Calu3 (cell line): ENCODE measurements at regions not wholly inside any gene's neighbourhood (a gene's known extent, or its start where the extent isn't known, plus 50 kb on each side); places are given as distances from the start of the nearest gene placed in this dataset.

Experiments
- BruUV-seq: library from RNA; stranded (reverse); fragments of 400-500 nt; replicated peaks from 2 replicates; lab custom pipeline; 2021; lab: Mats Ljungman, UMichigan
- CTCF ChIA-PET: fragments of 300-600 bp; sonication (Branson Sonifier 250); formaldehyde crosslinking; loops from one replicate; lab custom pipeline; 2022; ENCODE audit warnings: antibody characterized with exemption; lab: Charles Lee
- DNase-seq: peaks from one replicate; pipeline ENCODE4 v3.0.0; 2022
- H3K27ac Mint-ChIP-seq: one replicate; pipeline ENCODE4 v1.8.0; 2022; ENCODE audit warnings: mixed read lengths; ENCODE audit not compliant: unreplicated experiment
- H3K27me3 Mint-ChIP-seq: one replicate; pipeline ENCODE4 v1.8.0; 2022; ENCODE audit warnings: mixed read lengths; ENCODE audit not compliant: unreplicated experiment
- H3K36me3 Mint-ChIP-seq: one replicate; pipeline ENCODE4 v1.8.0; 2022; ENCODE audit warnings: mild to moderate bottlenecking, moderate library complexity, mixed read lengths; ENCODE audit not compliant: insufficient read depth, unreplicated experiment
- H3K4me1 Mint-ChIP-seq: one replicate; pipeline ENCODE4 v1.8.0; 2022; ENCODE audit warnings: mild to moderate bottlenecking, low read depth, mixed read lengths; ENCODE audit not compliant: unreplicated experiment
- H3K4me3 Mint-ChIP-seq: one replicate; pipeline ENCODE4 v1.8.0; 2022; ENCODE audit warnings: mild to moderate bottlenecking, low read depth, moderate library complexity, mixed read lengths; ENCODE audit not compliant: unreplicated experiment
- H3K9me3 Mint-ChIP-seq: one replicate; pipeline ENCODE4 v1.8.0; 2022; ENCODE audit warnings: low read depth, mixed read lengths; ENCODE audit not compliant: unreplicated experiment
- intact Hi-C: fragments of 100-400 bp; cut with micrococcal nuclease; formaldehyde crosslinking; loops from one replicate; pipeline ENCODE4 v1.10.0; 2022; ENCODE audit not compliant: unreplicated experiment
- TF ChIP-seq, protein P1 (sequence below): fragments of 200-600 bp; IDR thresholded peaks from one replicate; pipeline ENCODE4 v1.8.0; 2022; ENCODE audit warnings: antibody characterized with exemption; ENCODE audit not compliant: unreplicated experiment

- H3K4me3 Mint-ChIP-seq: no peak overlapping the region
- no TSS peak for BruUV-seq
- CTCF ChIA-PET: interaction anchor here (2.0 kb wide), 1 partner anchor 10 kb away, joined by 7 read pairs; no protein-coding TSS in a partner anchor
- intact Hi-C loops: no loop called here
- no peak overlapping the region for H3K27ac Mint-ChIP-seq
- peaks cover 61% of the 10 kb centered on the region for H3K27me3 Mint-ChIP-seq
- H3K36me3 Mint-ChIP-seq: no peaks in the 10 kb centered on the region
- no peak for DNase-seq
- no peaks in the 10 kb centered on the region for H3K9me3 Mint-ChIP-seq
- no peaks in the 10 kb centered on the region for H3K4me1 Mint-ChIP-seq
- TF ChIP-seq, protein P1, sequence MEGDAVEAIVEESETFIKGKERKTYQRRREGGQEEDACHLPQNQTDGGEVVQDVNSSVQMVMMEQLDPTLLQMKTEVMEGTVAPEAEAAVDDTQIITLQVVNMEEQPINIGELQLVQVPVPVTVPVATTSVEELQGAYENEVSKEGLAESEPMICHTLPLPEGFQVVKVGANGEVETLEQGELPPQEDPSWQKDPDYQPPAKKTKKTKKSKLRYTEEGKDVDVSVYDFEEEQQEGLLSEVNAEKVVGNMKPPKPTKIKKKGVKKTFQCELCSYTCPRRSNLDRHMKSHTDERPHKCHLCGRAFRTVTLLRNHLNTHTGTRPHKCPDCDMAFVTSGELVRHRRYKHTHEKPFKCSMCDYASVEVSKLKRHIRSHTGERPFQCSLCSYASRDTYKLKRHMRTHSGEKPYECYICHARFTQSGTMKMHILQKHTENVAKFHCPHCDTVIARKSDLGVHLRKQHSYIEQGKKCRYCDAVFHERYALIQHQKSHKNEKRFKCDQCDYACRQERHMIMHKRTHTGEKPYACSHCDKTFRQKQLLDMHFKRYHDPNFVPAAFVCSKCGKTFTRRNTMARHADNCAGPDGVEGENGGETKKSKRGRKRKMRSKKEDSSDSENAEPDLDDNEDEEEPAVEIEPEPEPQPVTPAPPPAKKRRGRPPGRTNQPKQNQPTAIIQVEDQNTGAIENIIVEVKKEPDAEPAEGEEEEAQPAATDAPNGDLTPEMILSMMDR: no peak
Observed at GRCh38 chr22:25437414-25438160, 126.9 kb upstream of the GRK3 start.

GRCh38 chr22:25447067-25447685 lies 117.3 kb upstream of the GRK3 start:
- CTCF ChIA-PET: interaction anchor here (1.2 to 1.8 kb wide), 3 partner anchors 9 to 15 kb away, joined by 4 to 7 read pairs (median 4); no protein-coding TSS in a partner anchor
- Mint-ChIP-seq H3K27ac (no peak overlapping the region), H3K36me3 (peaks cover 23% of the 10 kb centered on the region), H3K4me1 (peaks cover 21% of the 10 kb centered on the region), H3K9me3 (no peaks in the 10 kb centered on the region), H3K4me3 (no peak overlapping the region), H3K27me3 (no peaks in the 10 kb centered on the region)
- intact Hi-C loops: loop anchor here (2.0 kb wide), 1 partner anchor 44 kb away; no protein-coding TSS in a partner anchor
- BruUV-seq: no TSS peak
- TF ChIP-seq, protein P1: no peak
- no peak for DNase-seq

- intact Hi-C loops: loop anchor here (2.0 kb wide), 1 partner anchor 45 kb away; no protein-coding TSS in a partner anchor
- CTCF ChIA-PET: interaction anchor here (0.6 to 1.8 kb wide), 6 partner anchors 10 to 1590 kb away, joined by 3 to 7 read pairs (median 4); partner anchors contain the start of gene SLC2A11
- H3K4me1 Mint-ChIP-seq: peaks cover 28% of the 10 kb centered on the region
- peak overlapping the region; percentile 3 for H3K27ac Mint-ChIP-seq
- no peaks in the 10 kb centered on the region for H3K9me3 Mint-ChIP-seq
- peak; percentile 90 for DNase-seq
- no TSS peak for BruUV-seq
- peak overlapping the region; percentile 63 for H3K4me3 Mint-ChIP-seq
- peaks cover 23% of the 10 kb centered on the region for H3K36me3 Mint-ChIP-seq
- H3K27me3 Mint-ChIP-seq: no peaks in the 10 kb centered on the region
- TF ChIP-seq, protein P1: peak; percentile 95
Observed at GRCh38 chr22:25447686-25448434, 116.6 kb upstream of the GRK3 start.

GRCh38 chr22:25448435-25449051 lies 115.9 kb upstream of the GRK3 start:
- H3K9me3 Mint-ChIP-seq: no peaks in the 10 kb centered on the region
- H3K4me3 Mint-ChIP-seq: peak overlapping the region; percentile 63
- no peaks in the 10 kb centered on the region for H3K27me3 Mint-ChIP-seq
- TF ChIP-seq, protein P1: no peak
- CTCF ChIA-PET: interaction anchor here (0.6 to 1.8 kb wide), 5 partner anchors 10 to 1591 kb away, joined by 3 to 7 read pairs (median 4); partner anchors contain the start of gene SLC2A11
- intact Hi-C loops: no loop called here
- no TSS peak for BruUV-seq
- DNase-seq: peak; percentile 12
- H3K4me1 Mint-ChIP-seq: peaks cover 31% of the 10 kb centered on the region
- H3K27ac Mint-ChIP-seq: peak overlapping the region; percentile 3
- peaks cover 23% of the 10 kb centered on the region for H3K36me3 Mint-ChIP-seq
